ENCODE measurements at regions not wholly inside any gene's neighbourhood (a gene's known extent, or its start where the extent isn't known, plus 50 kb on each side); places are given as distances from the start of the nearest gene placed in this dataset.

DNA sequence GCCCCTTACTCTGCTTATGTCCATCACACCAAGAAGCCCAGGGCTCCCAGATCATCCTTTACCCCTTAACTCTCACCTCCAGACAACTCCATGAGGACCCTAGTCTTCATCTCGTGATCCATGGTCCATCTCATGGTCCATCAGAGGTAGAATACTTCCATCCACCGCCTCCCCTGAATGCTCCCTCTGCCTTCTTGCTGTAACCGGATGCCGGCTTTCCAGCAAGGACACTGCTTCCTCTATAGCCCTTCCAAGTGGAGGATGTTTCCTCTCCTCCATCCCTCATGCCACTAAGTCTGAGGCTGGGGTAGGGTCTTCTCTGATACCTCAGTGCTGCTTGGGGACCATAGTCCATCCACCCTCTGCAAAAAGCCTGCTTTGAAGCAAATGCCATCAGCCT, 118.6 kb upstream of the SIX2 start:
- Histone ChIP-seq H4K20me1 (ENCODE audit: insufficient read depth, low read length) (no peaks in the 10 kb centered on the region), H3K4me2 (ENCODE audit: low read length) (no peak overlapping the region), H2AFZ (ENCODE audit: low read length) (no peak overlapping the region), H3F3A (ENCODE audit: insufficient read depth, low read length) (no peaks in the 10 kb centered on the region), H3K4me3 (ENCODE audit: low read depth, low read length, poor library complexity, severe bottlenecking) (no peak overlapping the region), H3K9me3 (ENCODE audit: low read length) (no peaks in the 10 kb centered on the region), H3K36me3 (ENCODE audit: insufficient read depth, low read length) (no peaks in the 10 kb centered on the region), H3K27me3 (ENCODE audit: insufficient read depth, low read length) (no peaks in the 10 kb centered on the region), H3K9ac (ENCODE audit: low read length) (no peak overlapping the region), H3K9me2 (ENCODE audit: low read depth, low read length) (no peaks in the 10 kb centered on the region), H3K79me2 (ENCODE audit: insufficient read depth, low read length) (no peaks in the 10 kb centered on the region), H3K27ac (ENCODE audit: low read depth, low read length, poor library complexity, severe bottlenecking) (no peak overlapping the region), H3K4me1 (ENCODE audit: insufficient read depth, low read length, severe bottlenecking) (no peaks in the 10 kb centered on the region)
- TF ChIP-seq EZH2 (IDR thresholded peaks at IDR 0.05; ENCODE audit: borderline replicate concordance, low read length), result no peak
- TF ChIP-seq, protein P1, sequence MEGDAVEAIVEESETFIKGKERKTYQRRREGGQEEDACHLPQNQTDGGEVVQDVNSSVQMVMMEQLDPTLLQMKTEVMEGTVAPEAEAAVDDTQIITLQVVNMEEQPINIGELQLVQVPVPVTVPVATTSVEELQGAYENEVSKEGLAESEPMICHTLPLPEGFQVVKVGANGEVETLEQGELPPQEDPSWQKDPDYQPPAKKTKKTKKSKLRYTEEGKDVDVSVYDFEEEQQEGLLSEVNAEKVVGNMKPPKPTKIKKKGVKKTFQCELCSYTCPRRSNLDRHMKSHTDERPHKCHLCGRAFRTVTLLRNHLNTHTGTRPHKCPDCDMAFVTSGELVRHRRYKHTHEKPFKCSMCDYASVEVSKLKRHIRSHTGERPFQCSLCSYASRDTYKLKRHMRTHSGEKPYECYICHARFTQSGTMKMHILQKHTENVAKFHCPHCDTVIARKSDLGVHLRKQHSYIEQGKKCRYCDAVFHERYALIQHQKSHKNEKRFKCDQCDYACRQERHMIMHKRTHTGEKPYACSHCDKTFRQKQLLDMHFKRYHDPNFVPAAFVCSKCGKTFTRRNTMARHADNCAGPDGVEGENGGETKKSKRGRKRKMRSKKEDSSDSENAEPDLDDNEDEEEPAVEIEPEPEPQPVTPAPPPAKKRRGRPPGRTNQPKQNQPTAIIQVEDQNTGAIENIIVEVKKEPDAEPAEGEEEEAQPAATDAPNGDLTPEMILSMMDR (IDR thresholded peaks at IDR 0.05; ENCODE audit: low read length), result no peak

DNA sequence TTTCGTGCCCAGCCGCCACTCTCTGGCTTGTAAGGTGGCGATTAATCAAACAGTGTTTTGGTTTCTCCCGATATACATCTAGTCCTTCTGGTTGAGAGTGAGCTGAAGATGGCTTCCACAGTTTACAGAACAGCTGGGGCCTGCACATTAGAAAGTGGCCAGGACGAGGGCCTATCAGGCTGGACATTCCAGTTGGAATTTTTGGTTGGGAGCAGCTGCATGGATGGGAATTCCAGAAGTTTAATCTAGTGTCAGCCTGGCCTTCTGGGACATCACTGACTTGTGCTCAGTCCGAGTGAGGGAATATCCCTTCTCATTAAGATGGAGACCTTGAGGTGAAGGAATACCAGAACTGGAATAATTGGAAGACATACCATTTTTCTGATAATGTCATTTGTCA, 118.1 kb upstream of the SIX2 start:
- TF ChIP-seq, protein P1 (IDR thresholded peaks at IDR 0.05; ENCODE audit: low read length), result no peak
- no peak for TF ChIP-seq EZH2 (IDR thresholded peaks at IDR 0.05; ENCODE audit: borderline replicate concordance, low read length)
- Histone ChIP-seq H3K27me3 (ENCODE audit: insufficient read depth, low read length) (no peaks in the 10 kb centered on the region), H3K4me3 (ENCODE audit: low read depth, low read length, poor library complexity, severe bottlenecking) (no peak overlapping the region), H3K36me3 (ENCODE audit: insufficient read depth, low read length) (no peaks in the 10 kb centered on the region), H3K4me2 (ENCODE audit: low read length) (no peak overlapping the region), H4K20me1 (ENCODE audit: insufficient read depth, low read length) (no peaks in the 10 kb centered on the region), H3K79me2 (ENCODE audit: insufficient read depth, low read length) (no peaks in the 10 kb centered on the region), H3F3A (ENCODE audit: insufficient read depth, low read length) (no peaks in the 10 kb centered on the region), H3K9ac (ENCODE audit: low read length) (no peak overlapping the region), H2AFZ (ENCODE audit: low read length) (no peak overlapping the region), H3K9me2 (ENCODE audit: low read depth, low read length) (no peaks in the 10 kb centered on the region), H3K27ac (ENCODE audit: low read depth, low read length, poor library complexity, severe bottlenecking) (no peak overlapping the region), H3K4me1 (ENCODE audit: insufficient read depth, low read length, severe bottlenecking) (no peaks in the 10 kb centered on the region), H3K9me3 (ENCODE audit: low read length) (no peaks in the 10 kb centered on the region)

DNA sequence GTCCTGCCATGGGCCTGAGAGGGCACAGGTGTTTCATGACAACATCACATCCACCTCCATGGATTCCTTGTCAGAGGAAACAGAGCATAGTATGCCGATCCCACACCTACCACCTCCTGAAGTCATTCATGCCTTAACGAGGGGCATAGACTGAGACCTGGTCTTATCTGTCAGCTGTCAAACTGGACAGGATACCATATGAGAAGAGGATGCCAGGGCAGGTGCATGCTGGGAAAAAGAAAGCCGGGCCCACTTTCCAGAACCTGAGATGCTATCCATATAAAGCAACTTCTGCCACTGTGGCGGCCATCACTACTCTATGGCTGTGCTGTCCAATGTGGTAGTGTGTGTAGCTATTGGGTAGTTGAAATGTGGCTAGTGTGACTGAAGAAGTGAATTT, 116.0 kb upstream of the SIX2 start:
- H3K9ac ChIP-seq (ENCODE audit: low read length), result no peak overlapping the region
- no peak overlapping the region for H3K4me3 ChIP-seq (ENCODE audit: low read depth, low read length, poor library complexity, severe bottlenecking)
- no peaks in the 10 kb centered on the region for H3F3A ChIP-seq (ENCODE audit: insufficient read depth, low read length)
- no peaks in the 10 kb centered on the region for H3K9me3 ChIP-seq (ENCODE audit: low read length)
- no peak overlapping the region for H2AFZ ChIP-seq (ENCODE audit: low read length)
- H3K79me2 ChIP-seq (ENCODE audit: insufficient read depth, low read length), result no peaks in the 10 kb centered on the region
- no peaks in the 10 kb centered on the region for H3K9me2 ChIP-seq (ENCODE audit: low read depth, low read length)
- H3K4me2 ChIP-seq (ENCODE audit: low read length), result no peak overlapping the region
- no peaks in the 10 kb centered on the region for H4K20me1 ChIP-seq (ENCODE audit: insufficient read depth, low read length)
- no peak for TF ChIP-seq EZH2 (IDR thresholded peaks at IDR 0.05; ENCODE audit: borderline replicate concordance, low read length)
- TF ChIP-seq, protein P1 (IDR thresholded peaks at IDR 0.05; ENCODE audit: low read length), result no peak
- no peaks in the 10 kb centered on the region for H3K4me1 ChIP-seq (ENCODE audit: insufficient read depth, low read length, severe bottlenecking)
- no peaks in the 10 kb centered on the region for H3K27me3 ChIP-seq (ENCODE audit: insufficient read depth, low read length)
- H3K27ac ChIP-seq (ENCODE audit: low read depth, low read length, poor library complexity, severe bottlenecking), result no peak overlapping the region
- H3K36me3 ChIP-seq (ENCODE audit: insufficient read depth, low read length), result no peaks in the 10 kb centered on the region

Data from OCI-LY1 (cell line).